CD4-positive, alpha-beta T cell treated with Interleukin-10 for 1 hour (primary cell): ENCODE measurements at regions not wholly inside any gene's neighbourhood (a gene's known extent, or its start where the extent isn't known, plus 50 kb on each side); places are given as distances from the start of the nearest gene placed in this dataset.

Experiments
- DNase-seq: peaks from one replicate; pipeline ENCODE4 v3.0.0-alpha.2; 2020

GRCh38 chr10:105494944-105495343 is 853.9 kb downstream of the SORCS3 start:
- DNase-seq: no peak

- no peak for DNase-seq
Measured at GRCh38 chr10:105494303-105494702, 853.2 kb downstream of the SORCS3 start.

- no peak for DNase-seq
Measured at GRCh38 chr10:105473170-105473569, 832.1 kb downstream of the SORCS3 start.

- no peak for DNase-seq
Measured at GRCh38 chr10:105468759-105469158, 827.7 kb downstream of the SORCS3 start.

- DNase-seq: no peak
Measured at GRCh38 chr10:105466521-105466920, 825.4 kb downstream of the SORCS3 start.

GRCh38 chr10:105434970-105435369 is 793.9 kb downstream of the SORCS3 start:
- DNase-seq: no peak

- no peak for DNase-seq
Measured at GRCh38 chr10:105413997-105414396, 772.9 kb downstream of the SORCS3 start.

- DNase-seq: no peak
Measured at GRCh38 chr10:105409370-105409769, 768.3 kb downstream of the SORCS3 start.

GRCh38 chr10:105406488-105406887 is 765.4 kb downstream of the SORCS3 start:
- no peak for DNase-seq

GRCh38 chr10:105398202-105398601 is 757.1 kb downstream of the SORCS3 start:
- DNase-seq: no peak

GRCh38 chr10:105391670-105392351 is 750.7 kb downstream of the SORCS3 start:
- DNase-seq: no peak

GRCh38 chr10:105387971-105388370 is 746.9 kb downstream of the SORCS3 start:
- no peak for DNase-seq

- no peak for DNase-seq
Measured at GRCh38 chr10:105383978-105384377, 742.9 kb downstream of the SORCS3 start.

GRCh38 chr10:105370692-105371091 is 729.6 kb downstream of the SORCS3 start:
- no peak for DNase-seq

- no peak for DNase-seq
Measured at GRCh38 chr10:105359708-105360107, 718.6 kb downstream of the SORCS3 start.

- no peak for DNase-seq
Measured at GRCh38 chr10:105358911-105359310, 717.8 kb downstream of the SORCS3 start.

- no peak for DNase-seq
Measured at GRCh38 chr10:105356626-105357025, 715.5 kb downstream of the SORCS3 start.

- DNase-seq: no peak
Measured at GRCh38 chr10:105354010-105354409, 712.9 kb downstream of the SORCS3 start.

- DNase-seq: no peak
Measured at GRCh38 chr10:105352827-105353226, 711.7 kb downstream of the SORCS3 start.

- DNase-seq: no peak
Measured at GRCh38 chr10:105352281-105352680, 711.2 kb downstream of the SORCS3 start.

GRCh38 chr10:105351187-105351586 is 710.1 kb downstream of the SORCS3 start:
- no peak for DNase-seq

GRCh38 chr10:105347487-105347886 is 706.4 kb downstream of the SORCS3 start:
- DNase-seq: no peak

GRCh38 chr10:105342606-105343005 is 701.5 kb downstream of the SORCS3 start:
- DNase-seq: no peak

- no peak for DNase-seq
Measured at GRCh38 chr10:105339669-105340068, 698.6 kb downstream of the SORCS3 start.

- DNase-seq: no peak
Measured at GRCh38 chr10:105328503-105329133, 687.5 kb downstream of the SORCS3 start.
